ENCODE measurements at regions not wholly inside any gene's neighbourhood (a gene's known extent, or its start where the extent isn't known, plus 50 kb on each side); places are given as distances from the start of the nearest gene placed in this dataset.
"Not testable (repeated sequence)": the region's sequence is repeated elsewhere in the genome, so short reads cannot be mapped to it uniquely, and the experiment has no call there.

GRCh38 chr9:73347123-73347522, 195.5 kb downstream of the ANXA1 start:
- no peak for DNase-seq

DNA sequence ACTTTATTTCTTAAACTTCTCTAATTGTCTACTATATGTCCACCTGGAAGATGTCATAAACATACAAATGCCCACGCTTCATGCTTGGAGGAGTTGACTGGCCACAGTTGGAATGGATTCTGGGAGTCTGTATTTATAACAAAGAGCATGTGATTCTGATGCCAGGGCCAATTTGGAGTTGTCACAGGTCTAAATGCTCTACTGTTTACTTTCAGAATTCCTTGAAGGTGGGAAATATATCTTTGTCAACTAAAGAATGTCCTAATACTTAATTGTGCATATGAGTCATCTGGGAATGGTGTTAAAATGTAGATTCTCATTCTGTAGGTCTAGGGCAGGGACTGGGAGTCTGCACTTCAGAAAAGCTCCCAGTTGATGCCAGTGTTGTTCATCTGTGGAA, 196.1 kb downstream of the ANXA1 start:
- DNase-seq, result no peak

- no peak for DNase-seq
These were observed 196.8 kb downstream of the ANXA1 start for GRCh38 chr9:73348471-73348870.

DNA sequence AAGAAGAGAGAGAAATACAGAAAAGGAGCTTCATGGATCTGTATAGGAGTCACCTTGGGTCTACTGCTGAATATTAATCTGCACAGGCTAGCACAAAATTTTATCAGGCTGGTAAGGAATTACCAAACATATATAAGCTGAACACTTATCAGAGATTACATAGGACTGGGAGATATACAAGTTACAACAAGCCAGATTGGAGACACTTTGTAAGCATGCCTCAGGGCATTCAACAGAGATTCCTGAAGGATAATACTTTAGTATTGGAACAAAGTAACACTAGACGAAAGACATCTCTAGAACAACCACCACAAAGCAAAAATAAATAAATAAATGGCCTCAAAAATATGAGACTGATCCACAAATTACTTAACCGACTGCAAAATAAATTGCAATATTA, 197.8 kb downstream of the ANXA1 start:
- no peak for DNase-seq

GRCh38 chr9:73357607-73358006, 205.9 kb downstream of the ANXA1 start:
- DNase-seq, result no peak

DNA sequence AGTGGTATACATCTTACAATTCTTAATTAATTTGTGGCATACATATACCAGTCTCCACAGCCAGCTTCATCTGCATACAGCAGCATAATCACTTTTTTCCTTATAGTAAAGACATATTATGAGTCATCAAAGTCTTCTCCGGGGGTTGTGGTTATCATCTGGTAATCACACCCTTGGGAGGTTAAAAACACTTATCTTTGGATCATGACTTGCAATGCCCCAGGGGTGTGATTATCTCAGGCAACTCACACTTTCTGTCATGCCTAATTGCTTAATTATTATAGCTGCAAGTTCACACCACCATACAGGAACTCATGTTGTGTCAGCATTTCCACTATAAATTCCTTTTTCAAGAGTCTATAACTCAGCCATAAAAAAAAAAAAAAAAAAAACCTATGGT, 218.4 kb downstream of the ANXA1 start:
- DNase-seq, result no peak

- no peak for DNase-seq
These were observed 220.1 kb downstream of the ANXA1 start for GRCh38 chr9:73371801-73372200.

DNA sequence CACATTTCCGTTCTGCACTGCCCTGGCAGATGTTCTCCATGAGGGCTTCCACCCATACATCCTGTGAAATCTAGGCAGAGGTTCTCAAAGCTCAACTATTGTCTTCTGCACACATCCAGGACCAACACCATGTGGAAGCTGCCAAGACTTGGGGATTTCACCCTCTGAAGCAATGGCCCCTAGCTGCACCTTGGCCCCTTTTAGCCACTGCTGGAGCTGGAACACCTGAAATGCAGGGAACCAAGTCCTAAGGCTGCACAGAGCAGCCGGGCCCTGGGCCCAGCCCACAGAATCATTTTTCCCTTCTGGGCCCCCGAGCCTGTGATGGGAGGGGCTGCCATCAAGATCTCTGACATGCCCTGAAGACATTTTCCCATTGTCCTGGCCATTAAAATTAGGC, 228.7 kb downstream of the ANXA1 start:
- no peak for DNase-seq

DNA sequence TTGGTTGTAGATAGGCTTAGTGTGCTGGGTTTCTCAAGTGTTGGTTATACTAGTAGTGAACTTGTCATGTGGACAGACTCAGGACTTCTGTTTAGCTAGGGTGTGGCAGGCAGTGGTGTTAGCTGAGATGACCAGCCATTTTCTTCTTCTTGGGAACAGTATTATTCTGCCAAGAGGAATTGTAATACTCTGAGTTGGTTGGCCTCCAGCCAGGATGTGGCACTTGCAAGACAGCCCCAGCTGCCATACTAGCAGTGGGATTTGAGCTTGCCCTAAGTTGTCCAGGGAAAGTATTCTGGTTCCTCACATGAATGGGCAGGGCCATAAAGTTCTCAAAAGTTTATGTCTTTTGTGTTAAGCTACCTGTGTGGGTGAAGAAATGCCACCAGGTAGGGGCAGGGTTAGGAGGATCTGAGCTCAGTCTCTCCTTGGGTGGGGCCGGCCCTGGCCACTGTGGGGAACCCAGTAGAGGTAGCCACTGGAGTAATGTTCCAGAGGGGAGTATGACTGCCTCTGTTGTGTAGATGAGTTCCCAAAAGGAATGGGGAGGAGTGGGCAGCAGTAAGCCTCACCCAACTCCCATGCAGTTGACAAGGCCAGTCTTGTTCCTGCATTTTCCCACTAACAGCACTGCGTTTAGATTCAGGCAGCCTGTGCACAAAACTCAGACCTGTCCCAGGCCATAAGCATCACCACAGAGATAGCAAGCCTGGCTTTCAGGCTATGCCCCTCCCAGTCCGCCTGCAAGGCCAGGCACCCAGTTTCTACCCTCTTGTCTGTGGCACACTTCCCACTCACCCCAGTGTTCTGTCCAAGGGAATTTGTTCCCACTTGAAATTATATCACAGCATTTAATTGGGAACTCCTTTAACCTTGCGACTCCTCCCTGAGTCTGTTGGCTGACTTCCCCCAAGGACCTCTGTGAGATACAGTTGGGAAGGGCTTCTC, 250.7 kb downstream of the ANXA1 start:
- no peak for DNase-seq

- no peak for DNase-seq
These were observed 259.8 kb downstream of the ANXA1 start for GRCh38 chr9:73411494-73411893.

GRCh38 chr9:73412874-73413273, 261.2 kb downstream of the ANXA1 start:
- DNase-seq, result no peak

GRCh38 chr9:73423891-73424290, 272.2 kb downstream of the ANXA1 start:
- no peak for DNase-seq

DNA sequence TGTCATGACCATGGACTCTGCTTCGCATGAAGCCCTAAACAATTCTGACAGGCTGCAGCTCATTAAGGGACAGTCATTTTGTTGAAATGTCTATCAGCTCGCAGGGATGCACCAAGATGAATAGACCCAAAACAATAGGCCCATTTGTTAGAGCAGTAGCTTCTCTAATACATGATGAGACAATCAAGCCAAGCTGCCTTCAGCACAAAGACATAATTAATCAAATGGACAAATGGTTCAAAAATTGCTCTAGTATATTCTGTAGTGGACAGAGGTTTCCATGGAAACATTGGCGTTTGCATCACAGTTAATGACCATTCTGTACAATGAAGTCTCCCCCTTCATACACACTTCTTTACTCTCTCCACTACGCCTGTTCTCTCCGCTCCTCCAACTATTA, 274.6 kb downstream of the ANXA1 start:
- peak; percentile 84 for DNase-seq

DNA sequence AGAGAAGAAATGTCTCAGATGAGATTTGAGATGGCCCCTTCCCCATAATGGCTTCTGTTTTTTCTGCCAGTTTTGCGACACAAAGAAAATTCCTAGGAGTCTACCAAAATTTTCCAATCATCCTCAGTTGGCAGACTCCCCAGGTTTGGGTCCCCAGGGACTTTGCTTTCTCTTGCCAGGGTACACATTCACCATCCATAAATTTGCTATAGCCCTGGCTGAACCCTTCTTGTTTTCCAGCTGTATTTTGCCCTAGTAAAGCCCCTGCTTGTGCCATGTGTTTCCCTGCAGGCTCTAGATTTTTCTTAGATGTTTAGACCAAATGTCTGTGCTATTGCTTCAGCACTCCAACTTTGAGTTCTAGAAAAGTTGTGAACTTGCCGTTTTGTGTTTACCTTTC, 283.2 kb downstream of the ANXA1 start:
- no peak for DNase-seq

GRCh38 chr9:73437758-73438157, 286.1 kb downstream of the ANXA1 start:
- DNase-seq, result no peak

GRCh38 chr9:73439839-73440238, 288.2 kb downstream of the ANXA1 start:
- not testable (repeated sequence) for DNase-seq

DNA sequence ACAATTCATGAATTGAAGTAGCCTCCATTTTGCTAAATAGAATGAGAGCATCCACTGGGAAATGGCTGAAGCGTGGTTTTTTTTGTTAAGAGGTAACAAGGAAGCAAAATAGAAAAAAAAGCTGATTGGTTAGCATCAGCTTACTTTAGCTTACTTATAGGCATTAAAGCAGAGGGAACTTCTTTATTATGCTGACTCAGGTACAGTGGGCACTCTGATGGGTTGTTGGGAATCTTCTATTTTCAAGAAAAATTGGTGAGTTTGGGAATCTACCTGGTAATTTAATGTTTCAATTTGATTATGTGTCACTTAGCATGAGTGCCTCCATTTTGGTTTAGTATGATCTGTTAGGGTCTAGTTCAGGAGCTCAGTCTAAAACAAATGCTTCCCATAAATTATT, 289.6 kb downstream of the ANXA1 start:
- no peak for DNase-seq

DNA sequence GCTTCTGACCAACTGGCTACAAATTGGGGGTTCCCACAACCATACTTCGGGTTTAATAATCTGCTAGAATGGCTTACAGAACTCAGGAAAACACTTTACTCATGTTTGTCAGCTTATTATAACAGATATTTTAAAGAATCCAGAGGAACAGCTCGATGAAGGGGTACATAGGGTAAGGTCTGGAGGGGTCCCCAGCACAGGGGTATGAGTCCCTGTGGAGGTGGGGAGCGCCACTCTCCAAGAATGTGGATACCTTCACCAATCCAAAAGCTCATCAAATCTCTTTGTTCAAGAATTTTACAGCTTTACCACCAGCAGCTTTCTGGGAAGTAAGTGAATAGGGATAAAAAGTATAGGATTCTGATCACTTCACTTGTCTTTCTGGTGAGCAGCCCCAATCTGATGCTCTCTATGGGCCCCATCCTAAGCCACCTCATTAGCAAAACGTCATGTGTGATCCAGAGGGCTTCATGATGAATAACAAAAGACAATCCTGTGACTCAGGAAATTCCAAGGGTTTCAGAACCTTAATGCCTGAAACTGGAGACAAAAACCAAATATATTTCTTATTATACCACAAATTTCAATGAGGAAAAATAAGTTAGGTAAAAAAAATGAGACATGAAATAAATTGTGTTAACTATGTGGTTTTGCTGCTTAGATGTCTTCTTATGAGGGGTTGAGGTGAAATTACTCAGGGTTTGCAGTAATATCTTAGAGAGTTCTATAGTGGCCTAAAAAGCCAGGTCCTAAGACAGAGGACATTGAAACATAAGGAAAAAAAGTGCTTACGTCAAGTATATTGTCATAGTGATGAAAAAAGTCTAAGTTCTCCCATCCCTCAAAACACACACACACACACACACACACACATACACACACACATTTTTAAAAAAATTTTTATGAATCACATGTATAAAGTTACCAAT, 290.5 kb downstream of the ANXA1 start:
- no peak for DNase-seq

GRCh38 chr9:73444821-73445220, 293.2 kb downstream of the ANXA1 start:
- DNase-seq, result no peak

GRCh38 chr9:73445384-73445783, 293.7 kb downstream of the ANXA1 start:
- DNase-seq, result not testable (repeated sequence)

DNA sequence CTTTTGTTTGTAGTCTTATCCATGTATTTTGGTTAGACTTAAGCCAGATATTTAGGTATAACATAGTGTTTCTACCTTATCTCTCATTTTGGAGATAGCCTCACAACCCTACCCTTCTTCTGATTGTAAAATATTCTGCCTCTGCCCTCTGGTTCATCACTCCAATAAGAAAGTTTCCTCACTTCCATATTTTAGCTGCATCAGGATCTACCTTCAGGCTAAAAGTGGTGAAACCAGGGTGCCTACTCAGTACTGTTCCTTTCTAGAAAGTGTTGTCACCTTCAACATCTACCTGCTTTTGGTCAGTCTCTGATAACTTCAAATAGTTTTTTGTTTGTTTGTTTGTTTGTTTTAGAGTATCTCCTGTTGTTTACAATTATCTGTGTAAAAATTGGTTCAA, 294.6 kb downstream of the ANXA1 start:
- DNase-seq, result no peak

DNA sequence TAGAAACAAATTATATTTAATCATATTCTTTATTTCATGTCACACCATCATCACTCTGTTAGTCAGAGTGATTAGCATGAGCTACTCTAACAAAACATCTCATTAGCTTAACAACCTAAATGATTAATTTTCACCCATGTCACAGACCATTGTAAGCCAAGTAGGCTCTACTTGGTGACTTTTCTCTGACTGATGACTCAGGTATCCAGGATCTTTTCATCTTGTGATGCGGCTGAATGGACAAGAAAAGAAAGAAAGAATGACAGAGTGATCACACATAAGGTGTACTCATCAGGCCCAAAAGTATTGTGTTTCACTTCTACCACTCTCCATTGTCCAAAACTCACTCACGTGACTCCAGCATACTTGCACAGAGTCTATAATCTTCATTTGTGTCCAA, 299.3 kb downstream of the ANXA1 start:
- DNase-seq, result no peak

GRCh38 chr9:73459817-73460216, 308.2 kb downstream of the ANXA1 start:
- DNase-seq, result no peak

DNA sequence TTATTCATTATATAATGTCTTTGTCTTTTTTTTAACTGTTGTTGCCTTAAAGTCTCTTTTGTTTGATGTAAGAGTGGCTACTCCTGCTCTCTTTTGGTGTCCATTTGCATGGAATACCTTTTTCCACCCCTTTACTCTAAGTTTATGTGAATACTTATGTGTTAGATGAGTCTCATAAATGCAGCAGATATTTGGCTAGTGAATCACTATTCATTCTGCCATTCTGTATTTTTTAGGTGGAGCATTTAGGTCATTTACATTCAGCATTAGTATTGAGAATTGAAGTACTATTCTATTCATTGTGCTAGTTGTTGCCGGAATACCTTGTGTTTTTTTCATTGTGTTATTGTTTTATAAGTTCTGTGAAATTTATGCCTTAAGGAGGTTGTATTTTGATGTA, 317.1 kb downstream of the ANXA1 start:
- no peak for DNase-seq
